Tibial nerve (tissue), 4 donors: ENCODE measurements at regions not wholly inside any gene's neighbourhood (a gene's known extent, or its start where the extent isn't known, plus 50 kb on each side); places are given as distances from the start of the nearest gene placed in this dataset.

Experiments
- EP300 ChIP-seq, 2 donors: sonication (generic); formaldehyde crosslinking; IDR thresholded peaks; one replicate each; pipeline ENCODE4 v1.6.1; 2017; ENCODE audit warnings: antibody characterized with exemption in 2 of 2, mild to moderate bottlenecking in 1 of 2
- TF ChIP-seq, protein P1 (sequence below), 5 experiments: fragments of 200-600 bp in 3 of 5; fragments of 450-650 bp in 2 of 5; sonication (generic) in 3 of 5; IDR thresholded peaks; one replicate each; pipeline ENCODE4 v1.5.1; 2016 to 2019; ENCODE audit warnings: antibody characterized with exemption in 5 of 5, mild to moderate bottlenecking in 3 of 5, moderate library complexity in 2 of 5

DNA sequence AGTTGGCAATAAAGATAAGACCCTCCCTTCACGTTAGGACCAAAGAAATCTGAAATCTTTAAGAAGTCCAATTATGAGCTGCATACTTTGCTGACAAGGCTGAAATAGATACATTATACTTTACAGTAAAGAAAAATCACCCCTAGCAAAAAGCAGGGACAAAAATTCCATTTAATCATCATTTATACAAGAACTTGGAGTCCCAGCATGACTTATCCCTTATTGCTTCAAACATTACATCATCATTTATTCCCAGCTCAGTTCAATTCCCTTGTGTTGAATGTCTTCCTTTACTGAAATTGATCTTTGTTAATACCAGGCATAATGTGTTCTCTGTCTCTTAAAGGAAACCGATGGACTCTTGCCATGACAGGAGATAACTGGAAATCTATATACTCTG lies 449.6 kb upstream of the CCDC196 start:
- TF ChIP-seq, protein P1, sequence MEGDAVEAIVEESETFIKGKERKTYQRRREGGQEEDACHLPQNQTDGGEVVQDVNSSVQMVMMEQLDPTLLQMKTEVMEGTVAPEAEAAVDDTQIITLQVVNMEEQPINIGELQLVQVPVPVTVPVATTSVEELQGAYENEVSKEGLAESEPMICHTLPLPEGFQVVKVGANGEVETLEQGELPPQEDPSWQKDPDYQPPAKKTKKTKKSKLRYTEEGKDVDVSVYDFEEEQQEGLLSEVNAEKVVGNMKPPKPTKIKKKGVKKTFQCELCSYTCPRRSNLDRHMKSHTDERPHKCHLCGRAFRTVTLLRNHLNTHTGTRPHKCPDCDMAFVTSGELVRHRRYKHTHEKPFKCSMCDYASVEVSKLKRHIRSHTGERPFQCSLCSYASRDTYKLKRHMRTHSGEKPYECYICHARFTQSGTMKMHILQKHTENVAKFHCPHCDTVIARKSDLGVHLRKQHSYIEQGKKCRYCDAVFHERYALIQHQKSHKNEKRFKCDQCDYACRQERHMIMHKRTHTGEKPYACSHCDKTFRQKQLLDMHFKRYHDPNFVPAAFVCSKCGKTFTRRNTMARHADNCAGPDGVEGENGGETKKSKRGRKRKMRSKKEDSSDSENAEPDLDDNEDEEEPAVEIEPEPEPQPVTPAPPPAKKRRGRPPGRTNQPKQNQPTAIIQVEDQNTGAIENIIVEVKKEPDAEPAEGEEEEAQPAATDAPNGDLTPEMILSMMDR (IDR thresholded peaks at IDR 0.05): no peak
- TF ChIP-seq EP300 (IDR thresholded peaks at IDR 0.05): no peak
